MM.1S (cell line): ENCODE measurements at regions not wholly inside any gene's neighbourhood (a gene's known extent, or its start where the extent isn't known, plus 50 kb on each side); places are given as distances from the start of the nearest gene placed in this dataset.

Source experiments
- DNase-seq: peaks from one replicate; pipeline ENCODE4 v3.0.0-alpha.2; 2015
- H2AFZ ChIP-seq: fragments of 300-600 bp; sonication (generic); 2 replicates; pipeline ENCODE4 v1.6.0; 2016; ENCODE audit warnings: antibody characterized with exemption, low read length
- H3F3A ChIP-seq: fragments of 300-600 bp; sonication (generic); 2 replicates; pipeline ENCODE4 v1.6.1; 2016; ENCODE audit warnings: mild to moderate bottlenecking, antibody characterized with exemption, low read length, moderate library complexity, mixed read lengths; ENCODE audit not compliant: insufficient read depth
- H3K27ac ChIP-seq: fragments of 300-600 bp; sonication (generic); 2 replicates; pipeline ENCODE4 v1.5.1; 2016; ENCODE audit warnings: mild to moderate bottlenecking, low read length
- H3K27me3 ChIP-seq: fragments of 300-600 bp; sonication (generic); replicated peaks from 2 replicates; pipeline ENCODE4 v1.6.0; 2016; ENCODE audit warnings: low read length; ENCODE audit not compliant: insufficient read depth
- H3K36me3 ChIP-seq: fragments of 300-600 bp; sonication (generic); replicated peaks from 2 replicates; pipeline ENCODE4 v1.6.1; 2016; ENCODE audit warnings: mild to moderate bottlenecking, low read length, mixed read lengths; ENCODE audit not compliant: insufficient read depth
- H3K4me1 ChIP-seq: fragments of 300-600 bp; sonication (generic); 2 replicates; pipeline ENCODE4 v1.6.1; 2016; ENCODE audit warnings: low read length, mixed read lengths
- H3K4me2 ChIP-seq: fragments of 300-600 bp; sonication (generic); 2 replicates; pipeline ENCODE4 v1.6.0; 2016; ENCODE audit warnings: low read depth, low read length
- H3K4me3 ChIP-seq: fragments of 300-600 bp; sonication (generic); 2 replicates; pipeline ENCODE4 v1.5.1; 2016; ENCODE audit warnings: low read length, mixed read lengths
- H3K79me2 ChIP-seq: fragments of 300-600 bp; sonication (generic); 2 replicates; pipeline ENCODE4 v1.6.1; 2016; ENCODE audit warnings: mixed run types, low read length, mixed read lengths
- H3K9ac ChIP-seq: fragments of 300-600 bp; sonication (generic); 2 replicates; pipeline ENCODE4 v1.6.1; 2016; ENCODE audit warnings: low read length, mixed read lengths
- H3K9me2 ChIP-seq: fragments of 300-600 bp; sonication (generic); replicated peaks from 2 replicates; pipeline ENCODE4 v1.6.1; 2016; ENCODE audit warnings: mild to moderate bottlenecking, low read length, mixed read lengths; ENCODE audit not compliant: insufficient read depth
- H3K9me3 ChIP-seq: fragments of 300-600 bp; sonication (generic); replicated peaks from 2 replicates; pipeline ENCODE4 v1.6.1; 2016; ENCODE audit warnings: mild to moderate bottlenecking, low read length, mixed read lengths; ENCODE audit not compliant: insufficient read depth
- H4K20me1 ChIP-seq: fragments of 300-600 bp; sonication (generic); 2 replicates; pipeline ENCODE4 v1.6.1; 2016; ENCODE audit warnings: mild to moderate bottlenecking, low read length, moderate library complexity, mixed read lengths; ENCODE audit not compliant: insufficient read depth
- CTCF ChIP-seq: fragments of 300-600 bp; sonication (generic); IDR thresholded peaks from 2 replicates; pipeline ENCODE4 v1.5.1; 2016; ENCODE audit warnings: antibody characterized with exemption, low read length, mixed read lengths
- EZH2 ChIP-seq: fragments of 300-600 bp; sonication (generic); optimal IDR thresholded peaks from 2 replicates; pipeline ENCODE3; 2017; ENCODE audit warnings: low read depth, mild to moderate bottlenecking, antibody characterized with exemption, low read length, mixed read lengths
- EZH2phosphoT487 ChIP-seq: fragments of 300-600 bp; sonication (generic); IDR thresholded peaks from 2 replicates; pipeline ENCODE4 v1.6.1; 2018; ENCODE audit warnings: antibody characterized with exemption, low read length

- DNase-seq: no peak
- H4K20me1 ChIP-seq: no peaks in the 10 kb centered on the region
- H3K27me3 ChIP-seq: no peaks in the 10 kb centered on the region
- TF ChIP-seq EZH2 (no peak), CTCF (no peak), EZH2phosphoT487 (no peak)
- H3K4me1 ChIP-seq: no peaks in the 10 kb centered on the region
- no peak overlapping the region for H3K9ac ChIP-seq
- no peak overlapping the region for H3K4me3 ChIP-seq
- H3K9me2 ChIP-seq: no peaks in the 10 kb centered on the region
- H2AFZ ChIP-seq: no peak overlapping the region
- no peaks in the 10 kb centered on the region for H3K36me3 ChIP-seq
- H3F3A ChIP-seq: no peaks in the 10 kb centered on the region
- no peak overlapping the region for H3K27ac ChIP-seq
- no peak overlapping the region for H3K4me2 ChIP-seq
- H3K9me3 ChIP-seq: no peaks in the 10 kb centered on the region
- H3K79me2 ChIP-seq: no peaks in the 10 kb centered on the region
Measured at GRCh38 chr1:199766218-199766792, 261.2 kb upstream of the NR5A2 start.

GRCh38 chr1:199767700-199768099 lies 259.8 kb upstream of the NR5A2 start:
- Histone ChIP-seq H4K20me1 (no peaks in the 10 kb centered on the region), H3K36me3 (no peaks in the 10 kb centered on the region), H3F3A (no peaks in the 10 kb centered on the region), H3K9me3 (no peaks in the 10 kb centered on the region), H2AFZ (no peak overlapping the region), H3K27me3 (no peaks in the 10 kb centered on the region), H3K79me2 (no peaks in the 10 kb centered on the region), H3K4me1 (no peaks in the 10 kb centered on the region), H3K27ac (no peak overlapping the region), H3K9me2 (no peaks in the 10 kb centered on the region), H3K4me2 (no peak overlapping the region), H3K9ac (no peak overlapping the region), H3K4me3 (no peak overlapping the region)
- no peak for TF ChIP-seq CTCF
- TF ChIP-seq EZH2phosphoT487: no peak
- no peak for TF ChIP-seq EZH2
- no peak for DNase-seq

- no peak for TF ChIP-seq EZH2
- TF ChIP-seq CTCF: no peak
- TF ChIP-seq EZH2phosphoT487: no peak
- no peaks in the 10 kb centered on the region for H3F3A ChIP-seq
- H2AFZ ChIP-seq: no peak overlapping the region
- no peaks in the 10 kb centered on the region for H3K36me3 ChIP-seq
- no peaks in the 10 kb centered on the region for H3K9me2 ChIP-seq
- H4K20me1 ChIP-seq: no peaks in the 10 kb centered on the region
- H3K4me2 ChIP-seq: no peak overlapping the region
- no peak overlapping the region for H3K27ac ChIP-seq
- no peaks in the 10 kb centered on the region for H3K27me3 ChIP-seq
- H3K9ac ChIP-seq: no peak overlapping the region
- no peak for DNase-seq
- H3K9me3 ChIP-seq: no peaks in the 10 kb centered on the region
- no peaks in the 10 kb centered on the region for H3K4me1 ChIP-seq
- H3K79me2 ChIP-seq: no peaks in the 10 kb centered on the region
- no peak overlapping the region for H3K4me3 ChIP-seq
Measured at GRCh38 chr1:199774433-199775089, 252.9 kb upstream of the NR5A2 start.
